NCI-H1694 (cell line): ENCODE measurements at regions not wholly inside any gene's neighbourhood (a gene's known extent, or its start where the extent isn't known, plus 50 kb on each side); places are given as distances from the start of the nearest gene placed in this dataset.

ENCODE experiments used
- DNase-seq: peaks from one replicate; lab custom pipeline; 2025; lab: John Stamatoyannopoulos, UW

DNA sequence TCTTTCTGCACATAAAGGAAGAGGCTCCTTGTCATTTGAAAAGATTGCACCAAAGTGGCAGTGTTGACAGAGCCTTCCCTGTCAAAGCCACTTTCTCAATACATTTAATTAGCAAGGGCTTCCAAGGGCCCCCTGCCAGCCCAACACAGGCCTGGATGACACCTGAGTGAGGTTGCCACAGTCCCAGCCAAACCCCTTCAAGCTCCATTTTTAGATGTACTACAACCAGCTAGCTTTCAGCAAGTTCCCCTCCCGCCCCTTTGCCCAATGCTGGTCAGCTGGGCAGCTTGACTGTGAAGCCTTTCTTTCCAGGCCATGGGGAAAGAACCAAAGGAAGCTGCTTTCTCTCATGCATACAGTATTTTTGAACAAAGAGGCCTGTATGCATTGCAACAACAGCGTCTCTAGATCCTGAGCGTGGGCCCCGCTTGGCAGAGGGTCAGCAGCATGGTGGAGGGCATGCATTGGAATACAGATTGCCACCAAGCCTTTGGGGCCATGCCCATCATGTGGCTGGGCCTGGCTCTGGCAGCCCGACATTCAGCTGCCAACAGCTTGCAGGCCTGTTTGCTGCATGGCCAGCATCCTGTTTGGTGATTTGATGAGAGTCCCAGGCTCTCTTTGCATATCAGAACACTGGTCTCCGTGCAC is 261.1 kb upstream of the GATB start:
- DNase-seq = no peak

DNA sequence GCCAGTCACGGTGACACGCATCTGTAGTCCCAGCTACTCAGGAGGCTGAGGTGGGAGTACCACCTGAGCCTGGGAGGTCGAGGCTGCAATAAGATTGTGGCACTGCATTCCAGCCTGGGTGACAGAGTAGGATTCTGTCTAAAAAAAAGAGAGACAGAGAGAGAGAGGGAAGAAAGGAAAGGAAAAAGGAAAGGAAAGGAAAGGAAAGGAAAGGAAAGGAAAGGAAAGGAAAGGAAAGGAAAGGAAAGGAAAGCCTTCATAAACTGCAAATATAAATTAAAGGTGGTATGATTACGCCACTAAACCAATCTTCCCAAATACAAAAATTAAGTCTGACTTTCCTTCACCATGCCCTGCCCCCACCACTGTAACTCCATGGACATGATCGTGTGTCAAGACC is 259.3 kb upstream of the GATB start:
- DNase-seq = no peak

DNA sequence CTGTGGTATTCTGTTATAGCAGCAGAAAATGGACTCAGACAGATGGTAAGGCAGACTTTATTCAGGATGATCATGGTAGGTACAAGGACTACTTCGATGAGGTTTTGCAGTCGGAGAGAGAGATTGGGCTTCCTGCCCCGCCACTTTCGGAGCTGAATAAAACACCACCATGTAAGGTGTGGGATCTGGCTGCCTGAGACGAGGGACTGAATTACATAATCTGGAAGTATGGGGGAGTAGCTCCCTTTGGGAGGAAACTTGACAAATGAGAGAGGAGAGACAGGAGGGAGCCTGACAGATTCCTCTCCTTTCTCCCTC is 255.5 kb upstream of the GATB start:
- DNase-seq = no peak

DNA sequence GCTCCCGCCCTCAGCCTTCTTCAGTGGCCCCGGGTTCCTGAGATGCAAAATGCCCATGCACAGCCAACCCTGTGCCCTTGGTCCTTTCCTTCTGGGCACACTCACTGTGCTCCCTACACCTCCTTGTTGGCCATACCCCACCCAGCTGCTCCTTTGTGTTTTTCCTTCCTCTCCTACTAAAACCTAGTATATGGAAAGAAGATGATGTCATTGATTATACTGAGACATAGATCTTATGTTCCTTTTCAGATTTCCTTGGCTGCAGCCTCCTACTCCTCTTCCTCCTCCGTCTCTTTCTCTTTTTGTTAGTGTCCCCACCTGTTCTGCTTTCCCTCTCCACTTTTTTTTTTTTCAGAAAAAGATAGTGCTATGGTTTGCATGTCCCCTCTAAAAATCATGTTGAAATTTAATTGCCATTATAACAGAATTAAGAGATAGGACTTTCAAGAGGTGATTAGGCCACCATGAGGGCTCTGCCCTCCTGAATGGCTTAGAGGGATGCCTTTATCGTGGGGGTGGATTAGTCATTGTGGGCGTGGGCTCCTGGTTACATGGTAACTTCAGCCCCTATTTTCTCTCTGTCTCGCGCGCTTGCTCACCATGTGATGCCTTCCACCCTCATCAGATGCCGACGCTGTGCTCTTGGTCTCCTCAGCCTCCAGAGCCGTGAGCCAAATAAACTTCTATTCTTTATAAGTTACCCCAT is 254.9 kb upstream of the GATB start:
- DNase-seq = no peak

DNA sequence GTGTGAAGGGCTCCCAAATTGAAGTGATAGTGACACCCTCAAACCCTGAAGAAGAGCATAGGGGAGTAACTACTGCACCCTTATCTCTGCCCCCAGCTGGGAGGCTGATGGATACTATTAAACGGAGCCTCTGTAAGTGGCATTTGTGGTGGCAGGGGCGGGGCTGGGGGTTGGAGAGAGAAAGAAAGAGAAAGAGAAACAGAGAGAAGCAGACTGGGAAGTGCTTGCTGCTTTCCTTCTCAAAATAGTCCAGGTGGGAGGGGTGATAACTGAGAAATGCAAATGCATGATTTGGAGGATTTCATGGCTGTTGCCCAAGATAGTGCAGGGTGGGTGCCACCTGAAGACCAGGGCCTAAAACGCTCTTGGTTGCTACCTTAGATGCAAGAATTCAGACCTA is 253.5 kb upstream of the GATB start:
- DNase-seq = no peak

DNA sequence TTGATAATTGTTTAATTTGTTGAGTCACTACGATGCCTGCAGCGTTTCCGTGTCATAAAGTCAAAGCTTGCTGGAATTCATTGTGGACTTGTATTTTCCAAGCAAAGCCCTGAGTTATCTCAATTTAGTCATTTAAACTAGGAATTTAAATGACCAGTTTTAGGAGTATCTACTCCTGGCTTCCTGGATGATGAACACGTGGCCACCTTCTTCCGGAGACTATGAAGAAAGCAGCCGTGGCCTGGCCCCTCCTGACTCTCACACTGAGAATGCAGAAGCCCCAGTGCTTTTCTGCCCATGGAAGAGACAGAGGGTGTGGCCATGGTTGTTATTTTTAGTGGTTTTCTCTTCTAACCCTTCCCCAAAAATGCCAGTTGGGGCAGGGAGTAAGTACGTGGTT is 250.7 kb upstream of the GATB start:
- DNase-seq = no peak

DNA sequence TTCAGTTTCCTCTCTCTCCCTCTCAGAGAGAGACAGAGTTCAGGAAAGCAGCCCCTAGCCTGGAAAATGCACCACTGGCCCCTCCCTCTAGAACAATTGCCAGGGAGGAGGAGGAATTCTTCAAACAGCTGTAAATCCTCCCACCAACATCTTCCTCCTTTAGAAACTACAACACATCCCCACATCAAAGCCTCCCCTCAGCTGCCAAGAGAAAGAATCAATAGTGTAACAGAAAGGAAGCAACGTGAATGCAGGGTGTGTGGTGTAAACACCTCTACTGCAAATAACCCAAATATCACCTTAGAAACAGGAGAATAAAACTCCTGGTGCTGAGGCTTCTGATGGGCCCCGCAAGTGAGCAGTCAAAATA is 249.9 kb upstream of the GATB start:
- no peak for DNase-seq

DNA sequence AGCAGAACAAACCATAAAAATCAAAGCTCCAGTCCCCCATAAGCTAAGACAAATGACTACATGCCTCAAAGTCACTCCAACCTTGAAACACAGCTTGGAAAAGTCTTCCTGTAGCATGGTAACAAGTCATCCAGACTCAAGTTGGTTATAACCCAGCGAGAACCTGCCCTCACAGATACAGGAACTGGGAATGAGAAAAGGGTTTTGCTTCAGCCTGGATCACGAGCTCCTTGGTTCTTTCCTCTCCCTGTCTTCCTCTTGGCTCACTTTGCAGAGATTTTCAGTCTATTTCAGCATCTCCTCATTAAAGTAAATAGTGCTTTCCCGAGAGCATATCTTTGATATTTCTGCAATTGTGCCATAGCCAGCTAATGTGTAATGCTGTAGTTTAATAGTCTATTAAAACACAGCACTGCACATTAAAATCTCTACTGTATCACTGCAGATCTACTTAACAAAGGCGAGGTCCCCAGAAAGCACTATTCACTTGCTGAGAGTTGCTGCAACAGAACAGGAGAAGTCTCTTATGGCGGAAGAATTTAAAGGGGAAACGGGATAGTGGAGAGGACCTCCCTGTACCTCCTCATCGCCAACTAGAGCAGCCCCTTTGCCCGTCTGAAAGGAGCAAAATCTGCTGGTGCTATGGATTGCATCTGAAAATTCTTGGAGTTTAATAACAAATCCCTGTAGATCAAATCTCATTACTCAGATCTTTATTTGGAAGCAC is 249.3 kb upstream of the GATB start:
- DNase-seq = no peak

DNA sequence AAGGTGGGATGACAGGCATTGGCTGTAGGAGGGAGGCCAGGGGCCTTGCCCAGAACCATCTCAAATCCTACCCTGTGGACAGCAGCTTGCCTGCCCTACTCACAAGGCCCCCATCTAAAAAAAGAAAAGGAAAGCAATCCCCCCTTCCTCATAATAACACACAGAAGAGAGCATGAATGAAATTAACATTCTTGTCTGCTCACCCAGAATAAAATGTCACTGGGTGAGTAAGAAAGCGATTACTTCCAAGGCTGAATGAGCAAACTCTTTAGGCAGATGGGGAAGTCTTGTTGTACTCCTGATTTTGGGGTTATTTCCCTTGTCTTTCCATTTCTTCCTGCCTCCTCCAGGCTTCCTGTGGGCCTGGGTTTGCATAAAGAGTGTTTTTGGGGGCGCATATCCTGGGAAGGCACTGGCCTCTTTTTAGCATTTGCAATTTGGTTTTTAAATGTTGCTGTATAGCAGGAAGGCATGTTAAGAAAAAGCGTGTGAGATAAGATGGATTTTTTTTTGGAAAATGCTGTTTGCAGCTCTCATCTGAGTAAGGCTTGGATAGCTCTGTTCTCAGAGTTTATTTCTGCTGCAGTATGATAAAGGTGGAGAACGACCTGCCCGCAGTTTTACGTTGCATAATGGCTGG is 248.3 kb upstream of the GATB start:
- no peak for DNase-seq

DNA sequence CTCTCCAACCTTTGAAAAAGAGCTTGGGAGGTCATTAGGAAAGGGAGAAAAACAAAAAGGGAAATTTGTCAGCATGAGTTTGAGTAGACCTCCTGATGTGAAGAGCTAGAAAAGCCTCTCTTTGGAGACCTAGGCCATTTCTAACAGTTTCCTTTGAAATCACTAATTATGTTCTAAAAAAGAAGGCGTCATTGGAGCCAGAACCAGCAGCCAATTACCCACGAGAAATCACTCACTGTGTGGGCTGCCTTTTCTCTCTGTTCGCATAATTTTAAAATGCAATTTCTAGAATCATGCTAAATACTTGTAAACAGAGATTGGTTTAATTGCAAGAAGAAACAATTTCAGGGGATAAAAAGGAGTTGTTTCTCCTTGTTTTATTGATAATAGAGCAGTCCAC is 246.3 kb upstream of the GATB start:
- DNase-seq = no peak

DNA sequence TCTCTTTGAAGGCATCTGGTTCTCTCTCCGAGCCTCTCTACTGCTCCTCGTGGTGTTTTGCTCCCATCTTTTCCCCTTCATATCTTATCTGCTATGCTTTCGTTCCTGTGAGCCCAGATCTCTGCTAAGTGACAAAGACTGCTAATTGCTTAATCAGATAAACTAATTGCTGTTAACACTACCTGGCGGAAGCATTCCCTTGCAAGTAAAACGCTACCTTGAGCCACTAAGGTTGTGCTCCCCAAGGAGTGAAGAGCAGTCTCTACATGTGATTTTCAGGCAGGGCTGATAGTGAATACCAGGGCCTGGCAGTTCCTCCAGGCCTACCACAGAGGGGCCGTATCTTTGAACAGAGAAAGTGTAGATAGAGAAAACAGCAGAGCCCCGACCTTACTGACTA is 244.0 kb upstream of the GATB start:
- DNase-seq = no peak

DNA sequence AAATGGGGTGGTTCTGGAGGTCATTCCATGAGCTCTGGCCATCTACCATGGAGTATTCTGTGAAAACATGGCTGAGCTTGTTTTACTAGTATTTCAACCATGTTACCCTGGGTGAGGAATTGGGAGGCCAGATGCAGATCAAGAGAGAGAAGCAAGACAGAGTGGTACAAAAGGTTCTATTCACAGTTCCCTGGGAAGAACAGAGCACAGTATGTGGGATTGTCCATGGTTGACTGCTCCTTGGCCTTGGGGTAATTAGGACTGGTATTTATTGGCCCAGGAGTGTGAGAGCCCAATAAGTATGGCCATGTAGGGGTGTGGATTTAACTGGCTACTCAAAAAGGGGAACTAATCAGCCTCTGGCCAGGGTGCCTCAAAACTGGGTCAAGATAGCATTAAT is 239.7 kb upstream of the GATB start:
- no peak for DNase-seq

DNA sequence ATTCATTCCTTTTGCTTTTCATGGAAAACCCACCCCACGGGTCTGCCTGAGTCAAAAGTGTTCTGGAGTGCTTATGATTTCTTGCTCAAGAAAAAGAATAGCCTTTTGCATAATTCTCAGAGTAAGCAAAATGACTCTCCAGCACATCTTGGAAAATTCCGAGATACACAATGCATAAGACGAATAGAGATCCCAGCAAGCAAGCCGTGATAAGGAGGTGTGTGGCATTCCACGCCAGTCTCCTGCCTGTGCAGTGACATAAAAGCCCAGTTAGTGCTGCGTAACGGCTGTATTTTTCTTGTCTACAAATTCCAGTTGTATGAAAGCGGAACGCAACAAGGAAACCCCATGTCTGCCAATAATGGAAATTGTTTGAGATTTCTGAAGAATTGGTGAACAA is 237.9 kb upstream of the GATB start:
- no peak for DNase-seq

DNA sequence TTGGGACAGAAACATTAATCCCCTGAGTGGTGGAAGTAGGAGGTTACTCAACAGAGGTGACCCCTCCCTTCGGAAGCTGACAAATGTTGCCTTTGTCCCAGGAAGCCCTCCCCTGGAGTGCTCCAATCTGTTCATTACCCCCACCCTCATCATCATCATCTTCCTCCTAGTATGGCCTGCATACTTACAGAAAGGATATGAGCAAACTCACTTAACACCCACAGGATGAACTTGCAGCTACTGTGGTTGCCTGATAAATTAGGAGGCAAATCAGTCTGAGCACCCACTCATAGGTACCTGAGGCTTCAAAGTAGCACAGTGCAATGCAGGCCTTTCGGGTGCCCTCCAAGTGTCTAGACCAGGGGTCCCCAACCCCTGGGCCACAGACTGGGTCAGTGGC is 236.7 kb upstream of the GATB start:
- no peak for DNase-seq

DNA sequence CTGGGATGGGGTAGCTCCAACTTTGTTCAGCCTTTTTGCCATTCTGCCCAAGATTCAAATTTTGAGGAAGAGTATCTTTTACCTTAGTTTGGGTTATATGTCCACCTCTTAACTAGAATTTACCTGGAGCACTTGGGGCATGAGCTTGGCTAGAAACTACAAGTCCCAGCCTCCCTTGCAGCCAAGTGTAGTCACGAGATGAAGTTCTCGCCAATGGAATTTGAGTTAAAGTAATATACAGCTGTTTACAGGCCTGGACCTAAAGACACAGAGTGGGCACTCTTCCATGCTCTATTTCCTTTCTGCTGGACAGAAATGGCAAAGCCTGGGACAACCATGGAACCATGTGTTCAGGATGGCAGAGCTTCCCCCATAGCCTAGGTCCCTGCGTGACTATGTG is 233.6 kb upstream of the GATB start:
- no peak for DNase-seq

DNA sequence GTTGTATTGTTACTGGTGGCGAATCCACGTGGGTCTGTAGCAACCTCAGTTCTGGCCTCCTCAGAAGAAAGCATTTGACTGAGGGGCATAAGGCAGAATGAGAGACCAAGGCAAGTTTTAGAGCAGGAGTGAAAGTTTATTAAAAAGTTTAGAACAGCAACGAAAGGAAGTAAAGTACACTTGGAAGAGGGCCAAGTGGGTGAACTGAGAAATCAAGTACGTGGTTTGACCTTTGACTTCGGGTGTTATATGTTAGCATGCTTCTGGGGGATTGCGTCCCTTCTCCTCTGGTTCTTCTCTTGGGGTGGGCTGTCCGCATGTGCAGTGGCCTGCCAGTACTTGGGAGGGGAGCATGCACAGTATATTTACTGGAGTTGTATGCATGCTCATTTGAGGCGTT is 232.7 kb upstream of the GATB start:
- DNase-seq = no peak

DNA sequence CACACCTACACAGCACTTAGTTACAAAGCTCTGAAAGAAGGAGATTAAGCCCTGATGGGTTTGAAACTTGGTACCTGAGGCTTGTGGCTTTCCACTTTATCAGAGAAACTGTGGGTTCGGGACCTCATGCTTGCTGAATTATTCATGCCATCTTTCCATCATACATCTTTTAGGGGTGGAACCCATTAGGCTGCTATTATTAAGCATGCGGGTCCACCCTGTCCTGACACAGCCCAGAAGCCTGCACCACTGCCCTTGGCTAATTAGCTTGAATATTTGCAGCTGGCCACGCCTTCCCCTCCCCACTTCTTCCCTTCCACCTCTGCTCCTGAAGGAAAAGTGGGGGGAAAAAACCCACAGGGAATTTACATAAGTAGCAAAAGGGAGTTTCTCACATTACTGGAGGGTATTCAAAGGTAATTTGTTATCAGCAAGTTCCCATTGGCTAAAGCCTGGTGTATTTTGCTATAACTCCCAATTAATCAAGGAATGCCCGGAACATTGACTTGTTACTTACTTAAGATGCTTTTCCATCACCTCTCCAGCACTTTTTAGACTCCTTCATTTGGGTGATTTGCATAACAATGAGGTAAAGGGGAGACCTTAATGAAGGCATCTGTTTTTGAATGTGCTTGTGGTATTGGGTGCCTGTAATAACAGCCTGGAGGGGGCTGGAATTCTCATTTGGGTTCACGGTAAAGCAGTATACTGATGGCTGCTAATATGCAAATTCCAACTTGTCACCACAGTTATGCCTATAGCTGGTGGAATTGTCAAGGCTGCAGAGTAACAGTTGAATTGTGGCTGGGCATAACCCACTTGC is 231.7 kb upstream of the GATB start:
- DNase-seq = no peak

DNA sequence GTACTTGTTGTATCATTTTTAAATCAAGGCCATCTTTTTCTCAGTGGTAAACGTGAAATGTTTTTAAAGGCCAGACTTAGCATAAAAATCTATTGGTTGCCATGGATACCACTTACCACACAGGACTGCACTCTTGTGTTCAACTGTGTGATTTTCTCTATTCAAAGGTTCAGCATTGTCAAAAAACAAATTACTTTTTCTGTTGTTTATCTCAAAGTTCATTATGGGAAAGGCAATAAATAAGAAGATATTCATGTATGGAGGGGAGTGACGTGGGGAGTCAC is 231.0 kb upstream of the GATB start:
- no peak for DNase-seq

DNA sequence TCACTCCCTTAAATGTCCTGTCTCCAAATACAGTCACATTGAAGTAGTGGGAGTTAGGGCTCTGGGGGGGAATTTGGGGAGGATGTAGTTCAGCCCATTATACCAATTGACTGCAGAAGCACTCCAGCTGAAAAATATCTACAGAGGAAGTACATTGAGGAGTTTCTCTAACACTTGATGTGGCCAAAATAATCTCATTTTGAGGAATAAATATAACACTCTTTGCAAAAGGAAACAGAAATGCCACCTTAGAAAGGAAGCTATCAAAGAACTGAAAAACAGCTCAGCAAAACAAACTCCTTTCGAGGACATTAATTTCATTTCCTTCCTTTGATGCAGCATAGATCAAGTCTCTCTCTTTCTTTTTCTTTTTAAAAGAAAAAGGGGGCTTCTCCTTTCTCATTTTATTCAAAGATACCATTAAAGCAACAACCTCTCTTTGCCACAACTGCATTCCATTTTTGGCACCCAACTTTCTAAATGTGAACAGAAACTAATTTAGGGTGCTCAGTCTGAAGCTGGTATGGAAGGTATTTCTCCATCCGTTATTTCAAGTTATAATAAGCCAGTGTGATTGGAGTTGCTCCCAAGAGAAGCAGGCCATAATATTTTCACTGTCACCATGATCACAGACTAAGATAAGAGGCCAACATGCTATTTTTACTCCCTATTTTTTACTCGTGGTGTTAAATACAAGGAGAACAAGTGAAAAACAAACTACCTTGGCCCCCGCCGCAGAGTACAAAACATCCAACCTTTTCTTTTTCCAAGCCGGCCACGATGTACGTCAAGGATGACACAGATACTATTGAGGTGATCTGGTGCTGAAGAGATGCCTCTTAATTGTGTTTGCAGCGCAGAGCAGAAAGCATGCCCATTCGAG is 230.4 kb upstream of the GATB start:
- no peak for DNase-seq

DNA sequence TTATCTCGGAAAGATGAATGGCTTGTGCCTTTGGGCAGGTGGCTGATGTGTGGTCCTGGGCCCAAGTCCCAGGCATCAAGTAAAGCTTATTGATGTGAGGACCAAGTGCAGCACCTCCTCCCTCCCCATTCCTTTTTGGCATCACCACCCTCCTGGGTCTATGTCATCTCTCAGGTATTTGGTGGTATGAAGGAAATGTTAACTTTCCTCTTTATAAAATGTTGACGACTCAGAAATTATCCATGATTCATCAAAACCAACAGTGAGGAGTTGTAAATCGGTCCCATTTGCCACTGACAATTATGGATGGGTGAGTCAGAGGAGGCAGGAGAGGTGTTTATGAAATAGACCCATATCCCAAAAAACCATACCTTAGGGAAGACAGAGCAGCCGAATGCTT is 229.4 kb upstream of the GATB start:
- no peak for DNase-seq

DNA sequence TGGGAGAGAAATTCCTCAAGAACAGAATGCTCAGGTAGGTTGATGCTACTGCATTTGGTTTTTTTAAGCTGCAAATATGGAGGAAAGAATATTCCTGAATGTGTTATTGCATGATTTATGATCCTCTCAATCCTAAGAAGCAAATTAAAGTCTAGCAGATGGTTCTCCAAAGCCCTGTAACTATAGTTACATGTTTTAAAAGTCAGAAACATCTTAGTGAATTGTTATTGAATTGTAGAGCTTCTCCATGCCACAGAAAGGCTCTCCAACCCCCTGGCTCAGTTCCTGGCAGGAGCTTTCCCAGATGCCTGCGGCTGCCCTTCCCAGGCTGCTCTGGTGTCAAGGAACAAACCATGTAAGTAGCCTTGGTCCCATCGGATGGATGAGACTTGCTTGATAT is 227.8 kb upstream of the GATB start:
- no peak for DNase-seq

DNA sequence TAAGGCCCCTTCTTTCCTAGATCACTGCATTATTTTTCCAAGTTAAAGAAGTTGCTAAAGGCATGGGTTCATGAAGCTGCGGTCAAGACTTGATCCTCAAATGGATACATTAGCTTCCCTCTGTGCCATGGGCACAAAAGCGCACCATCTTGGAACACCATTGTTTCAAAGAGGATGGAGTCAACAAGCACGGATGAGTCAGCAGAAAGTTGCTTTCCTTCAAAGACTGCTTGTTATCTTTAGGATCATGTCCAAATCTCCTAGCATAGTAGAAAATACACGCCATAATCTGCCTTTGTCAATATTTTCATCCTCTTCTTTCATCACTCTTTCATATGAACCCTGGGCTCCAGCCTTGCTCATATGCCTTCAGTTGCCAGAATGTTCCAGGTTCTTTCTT is 226.8 kb upstream of the GATB start:
- DNase-seq = no peak
